ENCODE measurements at regions not wholly inside any gene's neighbourhood (a gene's known extent, or its start where the extent isn't known, plus 50 kb on each side); places are given as distances from the start of the nearest gene placed in this dataset.

GRCh38 chr3:76078101-76078500, 292.8 kb upstream of the ZNF717 start:
- DNase-seq = no peak

- DNase-seq = no peak
These were observed 298.6 kb upstream of the ZNF717 start for GRCh38 chr3:76083992-76084391.

GRCh38 chr3:76096036-76096435, 310.7 kb upstream of the ZNF717 start:
- no peak for DNase-seq

- DNase-seq = no peak
These were observed 311.7 kb upstream of the ZNF717 start for GRCh38 chr3:76096836-76097588.

GRCh38 chr3:76097589-76097969, 312.2 kb upstream of the ZNF717 start:
- no peak for DNase-seq

GRCh38 chr3:76099956-76100355, 314.6 kb upstream of the ZNF717 start:
- no peak for DNase-seq

- DNase-seq = no peak
These were observed 322.7 kb upstream of the ZNF717 start for GRCh38 chr3:76107935-76108570.

GRCh38 chr3:76111808-76112207, 326.5 kb upstream of the ZNF717 start:
- DNase-seq = no peak

GRCh38 chr3:76122007-76122406, 336.7 kb upstream of the ZNF717 start:
- DNase-seq = no peak

- DNase-seq = no peak
These were observed 344.1 kb upstream of the ZNF717 start for GRCh38 chr3:76129441-76129840.

- no peak for DNase-seq
These were observed 346.2 kb upstream of the ZNF717 start for GRCh38 chr3:76131396-76132153.

- no peak for DNase-seq
These were observed 346.8 kb upstream of the ZNF717 start for GRCh38 chr3:76132154-76132470.

- no peak for DNase-seq
These were observed 348.8 kb upstream of the ZNF717 start for GRCh38 chr3:76134166-76134565.

GRCh38 chr3:76138921-76139320, 353.6 kb upstream of the ZNF717 start:
- DNase-seq = no peak

- DNase-seq = no peak
These were observed 362.5 kb upstream of the ZNF717 start for GRCh38 chr3:76147846-76148245.

GRCh38 chr3:76152028-76152427, 366.7 kb upstream of the ZNF717 start:
- no peak for DNase-seq

GRCh38 chr3:76161856-76162255, 376.5 kb upstream of the ZNF717 start:
- no peak for DNase-seq

GRCh38 chr3:76171647-76172046, 386.3 kb upstream of the ZNF717 start:
- no peak for DNase-seq

GRCh38 chr3:76177610-76178009, 392.3 kb upstream of the ZNF717 start:
- DNase-seq = no peak

GRCh38 chr3:76178412-76178811, 393.1 kb upstream of the ZNF717 start:
- no peak for DNase-seq

- DNase-seq = no peak
These were observed 395.9 kb upstream of the ZNF717 start for GRCh38 chr3:76181213-76181612.

- DNase-seq = no peak
These were observed 412.7 kb upstream of the ZNF717 start for GRCh38 chr3:76198086-76198485.

GRCh38 chr3:76199382-76199781, 414.0 kb upstream of the ZNF717 start:
- DNase-seq = no peak

- DNase-seq = no peak
These were observed 418.2 kb upstream of the ZNF717 start for GRCh38 chr3:76203578-76203977.
